ENCODE measurements at regions not wholly inside any gene's neighbourhood (a gene's known extent, or its start where the extent isn't known, plus 50 kb on each side); places are given as distances from the start of the nearest gene placed in this dataset.
A peak's percentile ranks its signal among the peaks of the same experiment; 100 is the strongest.

- no peak for DNase-seq
- peaks cover 27% of the 10 kb centered on the region for H3K4me1 ChIP-seq
- H3K27ac ChIP-seq, result peak overlapping the region in 1 of 2 donors; percentile 18
- no peaks in the 10 kb centered on the region for H3K9me3 ChIP-seq
- intact Hi-C loops (cut with DNase I; ENCODE audit: low total_unique reads), result no loop called here
- no peaks in the 10 kb centered on the region for H3K27me3 ChIP-seq
- H3K36me3 ChIP-seq (ENCODE audit: low read depth, missing control alignments), result no peaks in the 10 kb centered on the region
- TF ChIP-seq CTCF (IDR thresholded peaks at IDR 0.05) (no peak), POLR2A (IDR thresholded peaks at IDR 0.05) (no peak)
- peak overlapping the region in 1 of 2 donors; percentile 13 for H3K4me3 ChIP-seq
- WGBS, 2 donors, result 66 to 68% methylated on average over 18 to 27 of the region's 27 CpGs
Measured at GRCh38 chr13:40187841-40188591, 478.4 kb downstream of the FOXO1 start.

GRCh38 chr13:40189426-40189825 is 477.0 kb downstream of the FOXO1 start:
- peaks cover 33% of the 10 kb centered on the region for H3K4me1 ChIP-seq

GRCh38 chr13:40189898-40190630 is 476.4 kb downstream of the FOXO1 start:
- peak; percentile 84 for DNase-seq
- intact Hi-C loops (cut with DNase I; ENCODE audit: low total_unique reads), result no loop called here
- peak overlapping the region; percentile 62 to 80 for H3K27ac ChIP-seq

More at GRCh38 chr13:40189426-40189825, 477.0 kb downstream of the FOXO1 start:
- Histone ChIP-seq H3K4me3 (no peak overlapping the region), H3K9me3 (no peaks in the 10 kb centered on the region), H3K27me3 (no peaks in the 10 kb centered on the region), H3K27ac (peak overlapping the region in 1 of 2 donors; percentile 18), H3K36me3 (ENCODE audit: low read depth, missing control alignments) (no peaks in the 10 kb centered on the region)
- WGBS, 2 donors, result 81 to 90% methylated on average over 6 of the region's 6 CpGs
- no peak for DNase-seq
- intact Hi-C loops (cut with DNase I; ENCODE audit: low total_unique reads), result no loop called here
- TF ChIP-seq POLR2A (IDR thresholded peaks at IDR 0.05) (no peak), CTCF (IDR thresholded peaks at IDR 0.05) (no peak)

GRCh38 chr13:40190641-40191100 is 475.8 kb downstream of the FOXO1 start:
- intact Hi-C loops (cut with DNase I; ENCODE audit: low total_unique reads), result no loop called here
- TF ChIP-seq CTCF (IDR thresholded peaks at IDR 0.05), result no peak
- TF ChIP-seq POLR2A (IDR thresholded peaks at IDR 0.05), result no peak
- H3K36me3 ChIP-seq (ENCODE audit: low read depth, missing control alignments), result no peaks in the 10 kb centered on the region
- peaks cover 33% of the 10 kb centered on the region for H3K4me1 ChIP-seq
- DNase-seq, result peak; percentile 45
- H3K9me3 ChIP-seq, result no peaks in the 10 kb centered on the region
- H3K27ac ChIP-seq, result peak overlapping the region; percentile 62 to 80
- WGBS, 2 donors, result 28 to 51% methylated on average over 5 of the region's 5 CpGs
- no peaks in the 10 kb centered on the region for H3K27me3 ChIP-seq
- H3K4me3 ChIP-seq, result no peak overlapping the region

More at GRCh38 chr13:40189898-40190630, 476.4 kb downstream of the FOXO1 start:
- WGBS, 2 donors, result 46 to 70% methylated on average over 5 to 6 of the region's 6 CpGs
- Histone ChIP-seq H3K9me3 (no peaks in the 10 kb centered on the region), H3K27me3 (no peaks in the 10 kb centered on the region), H3K4me3 (no peak overlapping the region), H3K4me1 (peaks cover 33% of the 10 kb centered on the region), H3K36me3 (ENCODE audit: low read depth, missing control alignments) (no peaks in the 10 kb centered on the region)
- TF ChIP-seq POLR2A (IDR thresholded peaks at IDR 0.05), result no peak
- TF ChIP-seq CTCF (IDR thresholded peaks at IDR 0.05), result no peak
